SK-N-SH (cell line): ENCODE measurements at regions not wholly inside any gene's neighbourhood (a gene's known extent, or its start where the extent isn't known, plus 50 kb on each side); places are given as distances from the start of the nearest gene placed in this dataset.

ENCODE experiments used
- CTCF ChIA-PET: fragments of 300-600, 350-600 bp; formaldehyde crosslinking; extraction: SDS; loops from one replicate; lab custom pipeline; 2021; lab: Yijun Ruan, JAX
- POLR2A ChIA-PET: fragments of 350-600 bp; sonication (Branson Sonifier 250); formaldehyde crosslinking; extraction: SDS; loops from one replicate; lab custom pipeline; 2020; ENCODE audit warnings: antibody characterized with exemption, inconsistent platforms; lab: Yijun Ruan, JAX
- DNase-seq: peaks from one replicate; pipeline ENCODE4 v3.0.0; 2012
- H2AFZ ChIP-seq: fragments of 200-600 bp; sonication (generic); 2 replicates; pipeline ENCODE4 v1.8.1; 2016; ENCODE audit warnings: antibody characterized with exemption, mild to moderate bottlenecking, low read depth
- H3F3A ChIP-seq: fragments of 200-600 bp; sonication (generic); replicated peaks from 2 replicates; pipeline ENCODE3; 2016; ENCODE audit warnings: antibody characterized with exemption, mild to moderate bottlenecking; ENCODE audit not compliant: insufficient read depth
- H3K27ac ChIP-seq, 2 experiments: fragments of 200-500 bp in 1 of 2; fragments of 200-600 bp in 1 of 2; sonication (Bioruptor generic) in 1 of 2; sonication (generic), shearing (Covaris generic) in 1 of 2; 2 replicates each; pipeline versions ENCODE4 v1.5.1 to v1.6.1; 2014 to 2016; ENCODE audit warnings: low read depth in 2 of 2, inconsistent platforms in 1 of 2, low read length in 1 of 2, mild to moderate bottlenecking in 1 of 2, mixed read lengths in 1 of 2
- H3K27me3 ChIP-seq: fragments of 200-600 bp; sonication (generic), shearing (Covaris generic); 2 replicates; pipeline ENCODE4 v1.6.1; 2016; ENCODE audit warnings: mixed run types; ENCODE audit not compliant: insufficient read depth
- H3K36me3 ChIP-seq, 2 experiments: fragments of 200-500 bp in 1 of 2; fragments of 200-600 bp in 1 of 2; sonication (Bioruptor generic) in 1 of 2; sonication (generic) in 1 of 2; replicated peaks in 1 of 2; 2 replicates each; pipeline versions ENCODE3 to v1.5.1; 2014 to 2016; ENCODE audit warnings: low read length in 1 of 2, mild to moderate bottlenecking in 1 of 2; ENCODE audit not compliant: insufficient read depth in 2 of 2, control insufficient read depth in 1 of 2
- H3K4me1 ChIP-seq, 2 experiments: fragments of 200-500 bp in 1 of 2; fragments of 200-600 bp in 1 of 2; sonication (Bioruptor generic) in 1 of 2; sonication (generic), shearing (Covaris generic) in 1 of 2; 2 replicates each; pipeline versions ENCODE4 v1.5.1 to v1.6.1; 2014 to 2016; ENCODE audit warnings: low read depth in 1 of 2, low read length in 1 of 2, mixed run types in 1 of 2; ENCODE audit not compliant: insufficient read depth in 2 of 2, control insufficient read depth in 1 of 2
- H3K4me2 ChIP-seq: fragments of 200-600 bp; sonication (generic), shearing (Covaris generic); 2 replicates; pipeline ENCODE4 v1.6.1; 2017; ENCODE audit warnings: mixed run types
- H3K4me3 ChIP-seq, 2 experiments: fragments of 200-500 bp in 1 of 2; fragments of 200-600 bp in 1 of 2; sonication (Bioruptor generic) in 1 of 2; sonication (generic), shearing (Covaris generic) in 1 of 2; 2 replicates each; pipeline versions ENCODE4 v1.5.1 to v1.8.1; 2014 to 2016; ENCODE audit warnings: low read depth in 2 of 2, inconsistent platforms in 1 of 2, low read length in 1 of 2, mild to moderate bottlenecking in 1 of 2, mixed read lengths in 1 of 2, moderate library complexity in 1 of 2
- H3K79me2 ChIP-seq: fragments of 200-600 bp; sonication (generic); 2 replicates; pipeline ENCODE4 v1.8.1; 2017; ENCODE audit warnings: mild to moderate bottlenecking; ENCODE audit not compliant: insufficient read depth
- H3K9ac ChIP-seq: fragments of 200-600 bp; sonication (generic); 2 replicates; pipeline ENCODE4 v1.6.1; 2017; ENCODE audit warnings: mixed run types
- H3K9me2 ChIP-seq: fragments of 200-600 bp; sonication (generic); 2 replicates; pipeline ENCODE4 v1.6.1; 2017; ENCODE audit warnings: mixed run types
- H3K9me3 ChIP-seq: fragments of 200-600 bp; sonication (generic); 2 replicates; pipeline ENCODE4 v1.6.1; 2017; ENCODE audit warnings: mixed run types, mild to moderate bottlenecking, moderate library complexity
- H4K20me1 ChIP-seq: fragments of 200-600 bp; sonication (generic); 2 replicates; pipeline ENCODE4 v1.6.1; 2017; ENCODE audit warnings: mild to moderate bottlenecking, mixed run types; ENCODE audit not compliant: insufficient read depth
- CHD2 ChIP-seq: fragments of 150-350 bp; IDR thresholded peaks from 2 replicates; pipeline ENCODE4 v1.6.1; 2018; ENCODE audit warnings: low read length; ENCODE audit not compliant: partially characterized antibody
- ELF1 ChIP-seq: IDR thresholded peaks from 2 replicates; pipeline ENCODE4 v1.4.0; 2012
- EZH2phosphoT487 ChIP-seq: fragments of 200-600 bp; sonication (generic); IDR thresholded peaks from 2 replicates; pipeline ENCODE4 v1.6.1; 2017; ENCODE audit warnings: low read depth, mixed run types, mild to moderate bottlenecking, antibody characterized with exemption, moderate library complexity, borderline replicate concordance
- FOSL2 ChIP-seq: IDR thresholded peaks from 2 replicates; pipeline ENCODE4 v1.4.0; 2012; ENCODE audit warnings: low read depth, mild to moderate bottlenecking, moderate library complexity, borderline replicate concordance
- FOXM1 ChIP-seq: IDR thresholded peaks from 2 replicates; pipeline ENCODE4 v1.4.0; 2012; ENCODE audit warnings: low read depth, mild to moderate bottlenecking
- GABPA ChIP-seq: IDR thresholded peaks from 2 replicates; pipeline ENCODE4 v1.4.0; 2012; ENCODE audit warnings: low read depth, mild to moderate bottlenecking
- GATA2 ChIP-seq: sonication (generic); formaldehyde crosslinking; IDR thresholded peaks from 2 replicates; pipeline ENCODE4 v1.5.0; 2020; ENCODE audit warnings: mild to moderate bottlenecking, missing genetic modification reagents
- IRF3 ChIP-seq: fragments of 150-350 bp; IDR thresholded peaks from 2 replicates; pipeline ENCODE4 v1.6.1; 2016; ENCODE audit warnings: mild to moderate bottlenecking, low read depth, low read length
- MAX ChIP-seq: IDR thresholded peaks from 2 replicates; pipeline ENCODE4 v1.4.0; 2012; ENCODE audit warnings: low read depth
- RFX5 ChIP-seq: IDR thresholded peaks from 2 replicates; pipeline ENCODE4 v1.6.1; 2012; ENCODE audit warnings: mild to moderate bottlenecking, improper control_type of control experiment, low read length
- RXRA ChIP-seq: IDR thresholded peaks from 2 replicates; pipeline ENCODE4 v1.4.0; 2012; ENCODE audit warnings: low read depth, mild to moderate bottlenecking, borderline replicate concordance
- TAF1 ChIP-seq: IDR thresholded peaks from 2 replicates; pipeline ENCODE4 v1.6.1; 2012; ENCODE audit warnings: low read depth, mild to moderate bottlenecking, low read length, moderate library complexity, borderline replicate concordance
- TCF12 ChIP-seq: IDR thresholded peaks from 2 replicates; pipeline ENCODE4 v1.4.0; 2012
- TEAD4 ChIP-seq: IDR thresholded peaks from 2 replicates; pipeline ENCODE4 v1.4.0; 2012; ENCODE audit warnings: mild to moderate bottlenecking, borderline replicate concordance; ENCODE audit not compliant: insufficient read depth
- USF2 ChIP-seq: fragments of 150-350 bp; IDR thresholded peaks from 2 replicates; pipeline ENCODE4 v1.6.1; 2017; ENCODE audit warnings: antibody characterized with exemption, low read length, low read depth, borderline replicate concordance
- YY1 ChIP-seq: IDR thresholded peaks from 2 replicates; pipeline ENCODE4 v1.4.0; 2012; ENCODE audit warnings: low read depth, mild to moderate bottlenecking
- WGBS: methylation state at CpG from one replicate; pipeline ENCODE4 v1.1.6; 2017; ENCODE audit warnings: low lambda C conversion rate; 5-methylcytosine and 5-hydroxymethylcytosine counted together
- TF ChIP-seq, protein P1 (sequence below): IDR thresholded peaks from 2 replicates; pipeline ENCODE4 v1.4.0; 2012; ENCODE audit warnings: low read depth, borderline replicate concordance

DNA sequence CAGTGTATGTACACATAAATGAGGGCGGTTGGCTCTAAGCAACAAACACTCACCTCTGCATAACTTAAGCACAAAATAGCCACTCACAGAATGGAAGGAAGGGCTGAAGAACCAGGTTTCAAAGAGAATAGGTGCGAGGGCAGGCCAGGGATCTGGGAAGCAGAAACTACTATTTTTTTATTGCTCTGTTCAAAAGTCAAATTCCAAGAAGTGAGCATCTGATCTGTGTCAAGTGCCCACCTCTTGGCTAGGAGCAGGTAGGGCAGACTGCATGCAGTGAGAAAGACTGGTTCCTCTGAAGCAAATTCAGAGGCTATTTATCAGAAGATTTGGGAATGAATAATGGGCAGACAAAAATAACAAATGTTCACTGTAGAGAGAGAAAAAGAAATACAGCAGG is 336.4 kb upstream of the CTNNB1 start:
- CTCF ChIA-PET, result no interaction called here
- Histone ChIP-seq H4K20me1 (no peaks in the 10 kb centered on the region), H3K27ac (no peak overlapping the region), H3K36me3 (no peaks in the 10 kb centered on the region), H3K9me2 (no peaks in the 10 kb centered on the region), H3K79me2 (no peaks in the 10 kb centered on the region)
- no peak for DNase-seq
- 44% methylated on average over 2 of the region's 2 CpGs for WGBS
- TF ChIP-seq RXRA (no peak), USF2 (no peak), MAX (no peak), CHD2 (no peak), TEAD4 (no peak), TAF1 (no peak), EZH2phosphoT487 (no peak), TCF12 (no peak), GABPA (no peak), ELF1 (no peak), FOSL2 (no peak), YY1 (no peak), GATA2 (CRISPR knock-in tag) (no peak), IRF3 (no peak), RFX5 (no peak), FOXM1 (no peak)
- TF ChIP-seq, protein P1, sequence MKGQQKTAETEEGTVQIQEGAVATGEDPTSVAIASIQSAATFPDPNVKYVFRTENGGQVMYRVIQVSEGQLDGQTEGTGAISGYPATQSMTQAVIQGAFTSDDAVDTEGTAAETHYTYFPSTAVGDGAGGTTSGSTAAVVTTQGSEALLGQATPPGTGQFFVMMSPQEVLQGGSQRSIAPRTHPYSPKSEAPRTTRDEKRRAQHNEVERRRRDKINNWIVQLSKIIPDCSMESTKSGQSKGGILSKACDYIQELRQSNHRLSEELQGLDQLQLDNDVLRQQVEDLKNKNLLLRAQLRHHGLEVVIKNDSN, result no peak
- TF ChIP-seq, all 33 proteins: peak for 0
- 0 out of 2 replicates have a peak, but pooled peaks cover 5% of the 10 kb centered on the region for H3K9me3 ChIP-seq
- H3K4me3 ChIP-seq, result no peak overlapping the region
- no peak overlapping the region for H3K4me2 ChIP-seq
- H3F3A ChIP-seq, result no peaks in the 10 kb centered on the region
- no peak overlapping the region for H2AFZ ChIP-seq
- POLR2A ChIA-PET, result no interaction called here
- no peak overlapping the region for H3K9ac ChIP-seq
- H3K27me3 ChIP-seq, result no peaks in the 10 kb centered on the region
- H3K4me1 ChIP-seq, result no peaks in the 10 kb centered on the region
